ENCODE measurements at regions not wholly inside any gene's neighbourhood (a gene's known extent, or its start where the extent isn't known, plus 50 kb on each side); places are given as distances from the start of the nearest gene placed in this dataset.
"Not testable (repeated sequence)": the region's sequence is repeated elsewhere in the genome, so short reads cannot be mapped to it uniquely, and the experiment has no call there.

- no peaks in the 10 kb centered on the region for H3K4me1 Mint-ChIP-seq
- DNase-seq (no peak), ATAC-seq (no peak)
- CTCF ChIA-PET: no interaction called here
- H3K36me3 Mint-ChIP-seq: no peaks in the 10 kb centered on the region
- no peaks in the 10 kb centered on the region for H3K9me3 Mint-ChIP-seq (ENCODE audit: low read depth)
- no peak overlapping the region for H3K27ac Mint-ChIP-seq
- no peak overlapping the region for H3K4me3 Mint-ChIP-seq
- no peaks in the 10 kb centered on the region for H3K27me3 Mint-ChIP-seq
These were observed 213.5 kb downstream of the CDH26 start for GRCh38 chr20:60171738-60172137.

- no peak for ATAC-seq
- Mint-ChIP-seq H3K36me3 (no peaks in the 10 kb centered on the region), H3K27ac (no peak overlapping the region), H3K9me3 (ENCODE audit: low read depth) (no peaks in the 10 kb centered on the region), H3K4me1 (no peaks in the 10 kb centered on the region), H3K27me3 (no peaks in the 10 kb centered on the region), H3K4me3 (no peak overlapping the region)
- no peak for DNase-seq
- CTCF ChIA-PET: no interaction called here
These were observed 214.2 kb downstream of the CDH26 start for GRCh38 chr20:60172346-60172984.

- CTCF ChIA-PET: no interaction called here
- no peaks in the 10 kb centered on the region for H3K4me1 Mint-ChIP-seq
- no peaks in the 10 kb centered on the region for H3K9me3 Mint-ChIP-seq (ENCODE audit: low read depth)
- DNase-seq (no peak), ATAC-seq (no peak)
- H3K4me3 Mint-ChIP-seq: no peak overlapping the region
- H3K27me3 Mint-ChIP-seq: no peaks in the 10 kb centered on the region
- H3K36me3 Mint-ChIP-seq: no peaks in the 10 kb centered on the region
- no peak overlapping the region for H3K27ac Mint-ChIP-seq
These were observed 218.9 kb downstream of the CDH26 start for GRCh38 chr20:60177080-60177479.

GRCh38 chr20:60180986-60181385, 222.8 kb downstream of the CDH26 start:
- H3K27me3 Mint-ChIP-seq: no peaks in the 10 kb centered on the region
- no peak overlapping the region for H3K27ac Mint-ChIP-seq
- no peak for ATAC-seq
- no peak overlapping the region for H3K4me3 Mint-ChIP-seq
- no peaks in the 10 kb centered on the region for H3K9me3 Mint-ChIP-seq (ENCODE audit: low read depth)
- CTCF ChIA-PET: no interaction called here
- no peak for DNase-seq
- H3K4me1 Mint-ChIP-seq: no peaks in the 10 kb centered on the region
- H3K36me3 Mint-ChIP-seq: no peaks in the 10 kb centered on the region

- H3K4me1 Mint-ChIP-seq: no peaks in the 10 kb centered on the region
- no peak for DNase-seq
- no peak for ATAC-seq
- H3K27ac Mint-ChIP-seq: no peak overlapping the region
- no peaks in the 10 kb centered on the region for H3K9me3 Mint-ChIP-seq (ENCODE audit: low read depth)
- CTCF ChIA-PET: no interaction called here
- no peak overlapping the region for H3K4me3 Mint-ChIP-seq
- H3K36me3 Mint-ChIP-seq: no peaks in the 10 kb centered on the region
- peaks cover 2% of the 10 kb centered on the region for H3K27me3 Mint-ChIP-seq
These were observed 228.2 kb downstream of the CDH26 start for GRCh38 chr20:60186412-60186811.

- DNase-seq (no peak), ATAC-seq (no peak)
- H3K36me3 Mint-ChIP-seq: no peaks in the 10 kb centered on the region
- H3K27me3 Mint-ChIP-seq: peaks cover 2% of the 10 kb centered on the region
- H3K27ac Mint-ChIP-seq: no peak overlapping the region
- no peaks in the 10 kb centered on the region for H3K4me1 Mint-ChIP-seq
- no peaks in the 10 kb centered on the region for H3K9me3 Mint-ChIP-seq (ENCODE audit: low read depth)
- no peak overlapping the region for H3K4me3 Mint-ChIP-seq
- CTCF ChIA-PET: no interaction called here
These were observed 229.5 kb downstream of the CDH26 start for GRCh38 chr20:60187683-60188082.

GRCh38 chr20:60191014-60191413, 232.8 kb downstream of the CDH26 start:
- ATAC-seq: no peak
- Mint-ChIP-seq H3K9me3 (ENCODE audit: low read depth) (peaks cover 4% of the 10 kb centered on the region), H3K4me1 (no peaks in the 10 kb centered on the region), H3K4me3 (no peak overlapping the region), H3K36me3 (no peaks in the 10 kb centered on the region), H3K27me3 (peaks cover 2% of the 10 kb centered on the region), H3K27ac (no peak overlapping the region)
- CTCF ChIA-PET: no interaction called here
- no peak for DNase-seq

GRCh38 chr20:60192326-60192725, 234.1 kb downstream of the CDH26 start:
- H3K9me3 Mint-ChIP-seq (ENCODE audit: low read depth): peaks cover 4% of the 10 kb centered on the region
- H3K27me3 Mint-ChIP-seq: peaks cover 2% of the 10 kb centered on the region
- CTCF ChIA-PET: interaction anchor here (1.3 kb wide), 1 partner anchor 14 kb away, joined by 3 read pairs; no protein-coding TSS in a partner anchor
- H3K4me3 Mint-ChIP-seq: no peak overlapping the region
- no peaks in the 10 kb centered on the region for H3K4me1 Mint-ChIP-seq
- ATAC-seq: no peak
- no peaks in the 10 kb centered on the region for H3K36me3 Mint-ChIP-seq
- H3K27ac Mint-ChIP-seq: no peak overlapping the region
- no peak for DNase-seq

- not testable (repeated sequence) for ATAC-seq; DNase-seq; H3K27me3 Mint-ChIP-seq; H3K4me3 Mint-ChIP-seq; H3K9me3 Mint-ChIP-seq (ENCODE audit: low read depth); H3K27ac Mint-ChIP-seq; H3K36me3 Mint-ChIP-seq; H3K4me1 Mint-ChIP-seq
- CTCF ChIA-PET: interaction anchor here (0.9 kb wide), 1 partner anchor 12 kb away, joined by 3 read pairs; no protein-coding TSS in a partner anchor
These were observed 240.9 kb downstream of the CDH26 start for GRCh38 chr20:60199132-60199531.

GRCh38 chr20:60199866-60200265, 241.6 kb downstream of the CDH26 start:
- no peak overlapping the region for H3K4me3 Mint-ChIP-seq
- H3K27me3 Mint-ChIP-seq: no peaks in the 10 kb centered on the region
- no peak for DNase-seq
- no peaks in the 10 kb centered on the region for H3K36me3 Mint-ChIP-seq
- CTCF ChIA-PET: interaction anchor here (0.9 kb wide), 1 partner anchor 11 kb away, joined by 3 read pairs; no protein-coding TSS in a partner anchor
- peaks cover 4% of the 10 kb centered on the region for H3K9me3 Mint-ChIP-seq (ENCODE audit: low read depth)
- ATAC-seq: no peak
- no peaks in the 10 kb centered on the region for H3K4me1 Mint-ChIP-seq
- H3K27ac Mint-ChIP-seq: no peak overlapping the region

- Mint-ChIP-seq H3K36me3 (no peaks in the 10 kb centered on the region), H3K4me1 (no peaks in the 10 kb centered on the region), H3K4me3 (no peak overlapping the region), H3K27me3 (no peaks in the 10 kb centered on the region), H3K9me3 (ENCODE audit: low read depth) (peaks cover 3% of the 10 kb centered on the region), H3K27ac (no peak overlapping the region)
- DNase-seq (no peak), ATAC-seq (no peak)
- CTCF ChIA-PET: no interaction called here
These were observed 242.2 kb downstream of the CDH26 start for GRCh38 chr20:60200305-60200918.

- no peaks in the 10 kb centered on the region for H3K36me3 Mint-ChIP-seq
- peaks cover 7% of the 10 kb centered on the region for H3K27me3 Mint-ChIP-seq
- CTCF ChIA-PET: no interaction called here
- no peaks in the 10 kb centered on the region for H3K4me1 Mint-ChIP-seq
- no peak overlapping the region for H3K27ac Mint-ChIP-seq
- no peak for ATAC-seq
- no peaks in the 10 kb centered on the region for H3K9me3 Mint-ChIP-seq (ENCODE audit: low read depth)
- no peak for DNase-seq
- no peak overlapping the region for H3K4me3 Mint-ChIP-seq
These were observed 243.1 kb downstream of the CDH26 start for GRCh38 chr20:60201198-60201835.

- ATAC-seq (no peak), DNase-seq (no peak)
- CTCF ChIA-PET: no interaction called here
- H3K27ac Mint-ChIP-seq: no peak overlapping the region
- no peaks in the 10 kb centered on the region for H3K36me3 Mint-ChIP-seq
- H3K27me3 Mint-ChIP-seq: peaks cover 7% of the 10 kb centered on the region
- no peaks in the 10 kb centered on the region for H3K9me3 Mint-ChIP-seq (ENCODE audit: low read depth)
- H3K4me3 Mint-ChIP-seq: no peak overlapping the region
- H3K4me1 Mint-ChIP-seq: no peaks in the 10 kb centered on the region
These were observed 243.8 kb downstream of the CDH26 start for GRCh38 chr20:60202046-60202445.

- Mint-ChIP-seq H3K4me1 (no peaks in the 10 kb centered on the region), H3K27me3 (peaks cover 7% of the 10 kb centered on the region), H3K36me3 (no peaks in the 10 kb centered on the region), H3K4me3 (no peak overlapping the region), H3K27ac (no peak overlapping the region), H3K9me3 (ENCODE audit: low read depth) (no peaks in the 10 kb centered on the region)
- DNase-seq: no peak
- no peak for ATAC-seq
- CTCF ChIA-PET: interaction anchor here (0.6 kb wide), 1 partner anchor 142 kb away, joined by 3 read pairs; no protein-coding TSS in a partner anchor
These were observed 245.2 kb downstream of the CDH26 start for GRCh38 chr20:60203451-60203850.
